HG03280 (cell line): ENCODE measurements at regions not wholly inside any gene's neighbourhood (a gene's known extent, or its start where the extent isn't known, plus 50 kb on each side); places are given as distances from the start of the nearest gene placed in this dataset.

Experiments used
- ATAC-seq: cut with Tn5 transposase; IDR thresholded peaks from one replicate; pipeline ENCODE4 v1.9.1; 2021; ENCODE audit warnings: mild to moderate bottlenecking, moderate library complexity; ENCODE audit not compliant: unreplicated experiment

DNA sequence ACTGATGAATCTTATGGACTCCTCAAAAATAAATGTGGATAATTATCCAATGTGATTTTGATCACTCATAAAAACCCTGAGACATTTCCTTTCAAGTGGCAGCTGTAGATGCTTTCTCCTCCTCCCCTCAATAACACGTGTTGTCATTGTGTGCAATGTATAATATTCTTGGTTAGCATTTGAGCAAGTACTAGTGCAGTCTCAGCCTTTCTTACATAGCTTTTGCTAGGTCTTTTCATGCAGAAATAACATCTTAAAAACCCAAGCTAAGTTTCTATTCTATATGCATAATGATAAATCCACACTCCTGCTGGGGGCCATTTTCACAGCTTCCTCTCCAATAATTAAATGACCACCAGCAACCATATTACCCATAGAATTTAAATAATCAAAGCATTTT lies 1835.2 kb upstream of the NUDT12 start:
- no peak for ATAC-seq

- no peak for ATAC-seq
Measured at GRCh38 chr5:105392710-105393149, 1830.1 kb upstream of the NUDT12 start.

GRCh38 chr5:105392122-105392709 lies 1829.6 kb upstream of the NUDT12 start:
- ATAC-seq, result no peak

DNA sequence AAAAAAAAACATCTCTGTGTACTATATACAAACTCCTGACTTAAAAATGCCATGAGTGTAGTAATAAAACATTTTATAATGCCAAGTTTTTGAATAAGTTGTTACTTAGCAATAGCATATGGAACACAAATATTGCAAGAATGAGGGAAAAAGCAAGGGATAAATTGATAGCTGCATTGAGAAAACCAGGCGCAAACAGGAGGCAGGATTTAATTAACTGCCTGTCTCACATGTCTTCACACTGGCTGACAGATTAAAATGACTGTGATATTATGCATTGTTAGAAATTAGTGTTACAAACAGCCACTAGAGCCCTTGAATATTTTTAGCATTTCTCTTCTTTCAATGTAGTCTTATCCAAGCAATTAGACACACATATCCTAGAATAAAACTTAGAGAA lies 1817.5 kb upstream of the NUDT12 start:
- no peak for ATAC-seq

- no peak for ATAC-seq
Measured at GRCh38 chr5:105371169-105371568, 1808.6 kb upstream of the NUDT12 start.

GRCh38 chr5:105350486-105351140 lies 1788.0 kb upstream of the NUDT12 start:
- no peak for ATAC-seq

DNA sequence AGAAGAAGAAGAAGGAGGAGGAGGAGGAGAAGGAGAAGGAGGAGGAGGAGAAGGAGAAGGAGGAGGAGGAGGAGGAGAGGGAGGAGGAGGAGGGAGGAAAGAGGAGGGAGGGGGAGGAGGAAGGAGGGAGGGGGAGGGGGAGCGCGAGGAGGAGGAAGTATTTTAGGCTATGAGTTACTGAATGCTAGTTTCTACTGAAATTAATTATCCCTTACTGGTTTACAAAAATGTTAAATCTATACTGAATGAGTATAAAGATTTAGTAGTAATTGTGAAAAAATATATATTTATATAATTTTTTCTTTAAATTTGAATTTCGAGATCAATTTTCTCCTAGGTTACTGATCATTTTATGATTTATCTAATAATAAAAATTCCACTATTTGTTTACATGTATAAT lies 1769.0 kb upstream of the NUDT12 start:
- no peak for ATAC-seq

GRCh38 chr5:105330185-105330584 lies 1767.6 kb upstream of the NUDT12 start:
- no peak for ATAC-seq

- ATAC-seq, result no peak
Measured at GRCh38 chr5:105304859-105305258, 1742.3 kb upstream of the NUDT12 start.

DNA sequence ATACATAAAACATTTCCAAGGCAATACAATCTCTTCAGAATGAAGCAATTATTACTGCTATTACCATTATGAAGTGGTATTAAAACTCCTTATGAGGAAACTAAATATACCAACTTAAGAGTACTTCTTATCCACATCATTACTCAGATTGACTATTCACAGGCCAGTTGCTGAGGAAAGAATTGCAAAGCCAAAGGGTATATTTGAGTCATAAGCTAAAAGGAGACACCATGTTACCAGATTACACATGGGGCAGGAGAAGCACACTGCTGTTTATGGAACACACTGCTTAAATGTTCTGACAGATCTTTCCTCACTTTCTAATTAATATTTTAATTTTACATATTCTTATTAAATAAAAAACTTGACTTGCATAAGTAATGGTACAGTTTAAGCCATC lies 1726.4 kb upstream of the NUDT12 start:
- no peak for ATAC-seq

DNA sequence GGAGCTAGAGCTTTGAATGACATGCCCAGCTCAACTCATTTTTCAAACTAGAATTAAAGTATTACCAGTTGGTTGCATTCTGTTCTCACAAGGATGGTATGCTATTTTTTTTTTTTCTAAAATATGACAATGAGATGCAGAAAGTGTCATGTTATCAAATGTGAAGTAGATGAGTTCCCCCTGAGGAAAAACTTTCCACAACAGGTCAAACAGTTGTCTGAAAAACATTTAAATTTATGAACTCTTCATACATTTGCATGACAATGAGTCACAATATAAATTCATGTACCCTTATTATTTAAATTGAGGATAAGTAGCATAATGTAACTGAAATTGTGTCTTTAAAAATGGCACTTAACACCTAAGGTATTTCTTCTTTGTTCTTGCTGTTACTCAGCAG lies 1720.5 kb upstream of the NUDT12 start:
- ATAC-seq, result no peak

DNA sequence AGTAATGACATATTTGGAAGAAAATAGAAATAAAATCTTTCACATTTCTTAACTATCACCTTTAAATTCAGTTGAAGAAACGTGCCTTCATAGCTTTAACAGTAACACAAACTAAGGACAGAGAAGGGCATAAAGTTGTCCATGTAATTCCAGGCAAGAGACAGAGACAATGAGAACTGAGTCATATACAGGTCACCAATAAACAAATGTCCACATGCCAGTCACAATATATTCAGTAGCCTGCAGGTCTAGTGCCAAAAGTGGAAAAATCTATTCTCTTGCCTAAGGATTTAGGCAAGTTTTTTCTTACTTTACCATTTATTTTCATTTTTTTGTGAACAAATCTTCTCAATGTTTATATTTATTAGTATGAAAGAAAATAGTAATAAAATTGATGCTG lies 1711.5 kb upstream of the NUDT12 start:
- ATAC-seq, result no peak

GRCh38 chr5:105263515-105263914 lies 1700.9 kb upstream of the NUDT12 start:
- no peak for ATAC-seq

GRCh38 chr5:105259581-105260217 lies 1697.1 kb upstream of the NUDT12 start:
- ATAC-seq, result no peak

DNA sequence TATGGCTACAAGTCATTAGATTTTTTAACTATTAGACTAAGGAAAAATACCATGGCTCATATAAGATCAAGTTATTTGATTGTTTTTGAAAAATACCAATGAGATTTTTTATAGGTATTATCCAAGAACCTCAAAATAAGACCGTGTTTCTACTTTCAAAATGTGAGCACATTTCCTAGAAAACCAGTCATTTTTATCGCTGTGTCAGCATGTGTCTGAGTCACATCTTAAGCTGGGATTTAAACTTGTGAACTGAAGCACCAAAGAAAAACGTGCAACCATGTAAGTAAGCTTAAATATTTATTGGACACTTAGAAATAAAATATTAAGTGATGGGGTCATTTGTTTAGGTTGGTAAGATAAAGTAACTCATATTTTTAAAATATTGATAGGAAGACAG lies 1676.0 kb upstream of the NUDT12 start:
- ATAC-seq, result no peak

DNA sequence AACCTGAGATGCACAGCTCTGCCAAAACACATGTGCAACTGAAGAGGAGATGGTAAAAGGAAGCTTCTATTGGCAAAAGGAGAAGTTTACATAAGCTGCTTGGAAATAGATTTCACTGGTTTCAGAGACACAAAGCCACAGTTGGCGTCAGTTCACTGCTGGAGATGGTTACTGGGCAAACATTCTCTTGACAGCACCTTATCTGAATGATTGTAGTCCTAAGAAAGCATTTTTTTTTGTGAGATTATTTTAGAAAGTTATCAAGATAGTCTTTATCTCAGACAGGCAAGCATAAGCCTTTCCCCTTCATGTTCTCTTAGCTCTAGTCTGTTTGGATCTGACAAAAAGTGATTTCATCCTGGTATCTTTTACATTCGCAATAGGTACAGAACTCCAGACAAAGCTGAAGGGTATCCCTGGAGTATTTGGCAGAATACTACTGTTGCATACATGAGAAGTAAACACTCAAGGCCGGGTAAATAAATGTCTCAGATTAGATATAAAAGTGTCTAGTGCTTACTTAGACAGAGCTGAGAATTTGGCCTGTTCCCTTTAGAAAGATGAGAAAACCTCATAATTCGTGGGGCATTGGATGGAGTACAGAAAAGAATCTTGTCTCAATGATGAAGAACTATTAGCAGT lies 1668.0 kb upstream of the NUDT12 start:
- ATAC-seq, result no peak

GRCh38 chr5:105218018-105218417 lies 1655.4 kb upstream of the NUDT12 start:
- ATAC-seq, result no peak

- ATAC-seq, result no peak
Measured at GRCh38 chr5:105213078-105213477, 1650.5 kb upstream of the NUDT12 start.

DNA sequence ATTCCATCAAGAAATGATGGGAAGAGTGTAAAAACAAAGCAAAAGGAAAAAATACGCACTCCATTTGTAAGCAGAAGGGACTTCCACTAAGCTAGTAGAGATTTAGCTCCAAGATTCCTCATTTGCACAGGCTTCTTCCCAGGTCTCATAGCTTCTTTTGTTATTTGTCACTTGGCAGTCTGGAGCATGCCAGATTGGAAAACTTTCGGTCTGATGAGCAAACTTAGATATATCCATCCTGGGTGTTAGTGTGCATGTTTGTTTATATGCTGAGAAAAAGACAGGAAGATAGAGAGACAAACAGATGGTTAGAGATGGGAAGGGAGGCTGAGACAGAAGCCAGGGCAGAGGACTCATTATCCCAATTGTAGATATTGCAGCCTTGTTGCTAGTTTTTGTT lies 1644.5 kb upstream of the NUDT12 start:
- ATAC-seq, result no peak

- ATAC-seq, result no peak
Measured at GRCh38 chr5:105197531-105197930, 1634.9 kb upstream of the NUDT12 start.

- no peak for ATAC-seq
Measured at GRCh38 chr5:105195765-105196164, 1633.2 kb upstream of the NUDT12 start.

DNA sequence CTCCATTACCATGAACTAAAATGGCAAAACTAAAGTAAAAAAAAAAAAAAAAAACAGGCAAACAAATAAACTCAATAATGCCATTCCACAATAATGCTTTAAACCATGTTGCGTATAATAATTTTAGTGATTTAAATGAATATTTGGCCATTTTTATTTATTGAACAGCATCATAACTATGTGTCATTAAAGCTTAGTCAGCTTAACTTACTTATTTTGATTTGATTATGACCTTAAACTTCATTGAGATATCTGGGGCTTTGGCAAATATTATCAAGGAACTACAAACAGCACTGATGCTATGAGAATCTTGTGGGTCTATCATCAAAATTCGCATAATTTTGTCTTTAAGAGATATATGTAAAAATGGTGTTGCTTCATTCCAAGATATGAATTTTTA lies 1610.3 kb upstream of the NUDT12 start:
- no peak for ATAC-seq
